ENCODE measurements at regions not wholly inside any gene's neighbourhood (a gene's known extent, or its start where the extent isn't known, plus 50 kb on each side); places are given as distances from the start of the nearest gene placed in this dataset.

DNA sequence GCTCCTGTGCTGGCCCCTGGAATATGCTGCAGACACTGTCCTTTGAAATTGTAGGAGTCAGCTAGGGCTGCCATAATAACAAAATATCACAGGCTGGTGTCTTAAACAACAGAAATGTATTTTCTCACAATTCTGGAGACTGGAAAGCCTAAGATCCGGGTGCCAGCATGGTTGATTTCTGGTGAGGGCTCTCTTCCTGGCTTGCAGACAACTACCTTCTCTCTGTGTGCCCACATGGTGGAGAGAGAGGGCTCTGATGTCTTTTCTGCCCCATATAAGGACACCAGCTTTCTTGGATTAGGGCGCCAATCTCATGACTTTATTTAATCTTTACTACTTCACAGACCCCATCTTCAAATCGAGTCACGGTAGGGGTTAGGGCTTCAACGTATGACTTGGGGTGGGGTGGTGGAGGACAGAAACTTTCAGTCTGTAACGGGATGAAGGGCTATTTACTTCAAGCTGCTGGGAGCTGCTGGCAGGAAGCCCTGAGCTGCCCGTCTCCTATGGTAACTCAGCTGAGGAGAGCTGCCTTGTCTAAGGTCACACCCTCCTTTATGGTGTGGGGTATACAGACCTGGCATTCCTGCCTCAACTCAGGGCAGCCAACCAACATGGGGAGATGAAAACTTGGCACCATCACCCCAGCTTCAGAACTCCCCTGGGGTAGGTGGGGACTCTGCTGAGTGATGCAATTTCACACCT lies 142.9 kb upstream of the ZBED5 start:
- TF ChIP-seq, protein P1, sequence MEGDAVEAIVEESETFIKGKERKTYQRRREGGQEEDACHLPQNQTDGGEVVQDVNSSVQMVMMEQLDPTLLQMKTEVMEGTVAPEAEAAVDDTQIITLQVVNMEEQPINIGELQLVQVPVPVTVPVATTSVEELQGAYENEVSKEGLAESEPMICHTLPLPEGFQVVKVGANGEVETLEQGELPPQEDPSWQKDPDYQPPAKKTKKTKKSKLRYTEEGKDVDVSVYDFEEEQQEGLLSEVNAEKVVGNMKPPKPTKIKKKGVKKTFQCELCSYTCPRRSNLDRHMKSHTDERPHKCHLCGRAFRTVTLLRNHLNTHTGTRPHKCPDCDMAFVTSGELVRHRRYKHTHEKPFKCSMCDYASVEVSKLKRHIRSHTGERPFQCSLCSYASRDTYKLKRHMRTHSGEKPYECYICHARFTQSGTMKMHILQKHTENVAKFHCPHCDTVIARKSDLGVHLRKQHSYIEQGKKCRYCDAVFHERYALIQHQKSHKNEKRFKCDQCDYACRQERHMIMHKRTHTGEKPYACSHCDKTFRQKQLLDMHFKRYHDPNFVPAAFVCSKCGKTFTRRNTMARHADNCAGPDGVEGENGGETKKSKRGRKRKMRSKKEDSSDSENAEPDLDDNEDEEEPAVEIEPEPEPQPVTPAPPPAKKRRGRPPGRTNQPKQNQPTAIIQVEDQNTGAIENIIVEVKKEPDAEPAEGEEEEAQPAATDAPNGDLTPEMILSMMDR (conservative IDR thresholded peaks at IDR 0.05 in 1 of 2, IDR thresholded peaks at IDR 0.05 in 1 of 2; ENCODE audit: extremely low read depth in 1 of 2, insufficient read depth in 1 of 2, low read depth in 1 of 2, low read length in 2 of 2): no peak
- TF ChIP-seq EZH2 (IDR thresholded peaks at IDR 0.05; ENCODE audit: borderline replicate concordance, low read length): no peak
